NCI-H526 (cell line): ENCODE measurements at regions not wholly inside any gene's neighbourhood (a gene's known extent, or its start where the extent isn't known, plus 50 kb on each side); places are given as distances from the start of the nearest gene placed in this dataset.
A peak's percentile ranks its signal among the peaks of the same experiment; 100 is the strongest.

Source experiments
- DNase-seq, 2 experiments: peaks; one replicate each; lab custom pipeline; 2025; lab: John Stamatoyannopoulos, UW

DNA sequence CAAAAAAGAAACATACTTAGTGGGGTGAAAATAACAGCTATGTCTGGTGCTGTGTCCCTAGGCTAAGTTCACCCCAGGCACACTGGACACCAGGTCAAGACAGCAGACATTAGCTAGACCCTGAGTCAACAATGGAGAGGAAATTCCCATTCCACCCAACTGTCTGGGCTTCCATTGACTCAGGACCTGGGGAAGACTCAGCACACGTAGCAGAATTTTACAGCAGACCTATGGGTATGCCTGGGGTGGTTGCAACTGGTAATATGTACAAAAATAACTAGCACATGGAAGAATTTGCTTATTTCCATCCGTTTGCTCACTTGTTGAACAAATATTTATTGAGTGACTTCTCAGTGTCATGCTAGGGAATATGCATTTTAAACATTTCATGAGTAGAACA lies 117.0 kb downstream of the GAS1 start:
- DNase-seq: no peak

DNA sequence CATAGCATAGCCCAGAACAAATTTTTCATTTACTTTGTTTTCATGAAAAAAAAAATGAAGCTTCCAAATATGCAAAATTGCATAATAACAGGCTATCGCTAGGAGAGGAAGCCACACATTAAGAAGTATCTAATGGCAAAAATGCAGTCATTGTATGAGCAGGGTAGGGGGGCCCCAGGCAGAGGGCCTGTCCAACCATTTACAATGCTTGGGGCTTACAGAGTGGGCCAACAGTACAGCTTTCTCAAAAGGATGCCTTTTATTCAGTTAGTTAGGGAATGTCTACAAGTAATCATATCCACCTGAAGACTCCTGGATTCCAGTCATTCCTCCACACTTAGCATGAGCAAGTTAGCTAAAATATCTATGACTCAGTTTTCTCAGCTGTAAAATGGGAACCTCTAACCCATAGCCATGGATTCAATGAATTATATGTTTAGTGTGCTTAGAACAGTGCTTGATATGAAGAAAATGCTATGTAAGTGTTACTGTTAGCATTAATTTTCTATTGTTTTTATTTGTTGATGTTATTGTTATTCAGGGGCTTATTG lies 117.7 kb downstream of the GAS1 start:
- DNase-seq: no peak

DNA sequence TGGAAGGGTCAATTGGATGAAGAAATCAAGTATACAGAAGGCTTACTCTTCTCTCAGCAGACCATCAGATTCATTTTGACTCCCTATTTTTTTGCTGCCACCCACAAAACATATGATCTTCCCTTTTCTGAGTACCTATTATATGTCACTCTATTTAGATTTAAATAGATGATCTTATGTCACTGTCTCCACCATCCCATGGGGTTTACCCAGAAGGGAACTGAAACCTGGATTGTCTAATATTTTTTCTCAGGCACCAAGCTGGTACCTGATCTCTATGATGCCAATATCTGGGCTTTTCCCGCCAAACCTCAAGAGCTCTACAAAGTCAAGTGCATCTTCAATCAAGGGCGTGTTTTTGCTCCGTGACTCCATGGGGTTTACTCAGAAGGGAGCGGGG lies 118.7 kb downstream of the GAS1 start:
- no peak for DNase-seq

DNA sequence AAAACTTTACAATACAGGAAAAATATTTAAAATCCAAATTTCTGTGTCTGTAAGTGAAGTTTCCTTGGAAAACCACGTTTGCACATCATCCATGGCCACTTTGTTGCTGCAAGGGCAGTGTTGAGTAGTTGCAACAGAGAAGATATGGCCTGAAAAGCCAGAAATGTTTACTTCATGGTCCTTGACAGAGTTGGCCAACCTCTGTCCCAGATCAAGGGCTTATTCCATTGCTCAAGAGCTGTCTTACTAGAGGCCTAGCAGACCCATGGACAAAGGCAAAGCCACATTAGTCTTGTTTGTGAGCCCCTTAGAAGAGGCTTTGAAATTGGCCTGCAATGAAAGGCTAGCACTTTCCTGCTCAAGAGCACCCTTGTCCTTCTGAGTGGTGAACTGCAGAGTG lies 119.4 kb downstream of the GAS1 start:
- DNase-seq: no peak

DNA sequence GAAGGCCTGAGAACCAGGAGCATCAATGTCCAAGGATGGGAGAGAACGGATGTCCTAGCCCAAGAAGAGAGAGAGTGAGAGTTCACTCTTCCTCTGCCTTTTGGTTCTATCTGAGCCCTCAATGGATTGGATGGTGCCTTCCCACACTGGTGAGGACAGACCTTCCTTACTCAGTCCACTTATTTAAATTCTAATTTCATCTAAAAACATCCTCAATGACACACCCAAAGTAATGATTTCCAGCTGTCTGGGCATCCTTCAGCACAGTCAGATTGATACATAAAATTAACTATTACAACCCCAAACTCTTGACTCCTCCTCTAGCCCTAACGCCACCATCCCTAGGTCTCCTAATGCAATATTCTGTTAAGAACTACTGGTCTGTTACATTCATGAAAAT lies 122.0 kb downstream of the GAS1 start:
- DNase-seq: no peak

DNA sequence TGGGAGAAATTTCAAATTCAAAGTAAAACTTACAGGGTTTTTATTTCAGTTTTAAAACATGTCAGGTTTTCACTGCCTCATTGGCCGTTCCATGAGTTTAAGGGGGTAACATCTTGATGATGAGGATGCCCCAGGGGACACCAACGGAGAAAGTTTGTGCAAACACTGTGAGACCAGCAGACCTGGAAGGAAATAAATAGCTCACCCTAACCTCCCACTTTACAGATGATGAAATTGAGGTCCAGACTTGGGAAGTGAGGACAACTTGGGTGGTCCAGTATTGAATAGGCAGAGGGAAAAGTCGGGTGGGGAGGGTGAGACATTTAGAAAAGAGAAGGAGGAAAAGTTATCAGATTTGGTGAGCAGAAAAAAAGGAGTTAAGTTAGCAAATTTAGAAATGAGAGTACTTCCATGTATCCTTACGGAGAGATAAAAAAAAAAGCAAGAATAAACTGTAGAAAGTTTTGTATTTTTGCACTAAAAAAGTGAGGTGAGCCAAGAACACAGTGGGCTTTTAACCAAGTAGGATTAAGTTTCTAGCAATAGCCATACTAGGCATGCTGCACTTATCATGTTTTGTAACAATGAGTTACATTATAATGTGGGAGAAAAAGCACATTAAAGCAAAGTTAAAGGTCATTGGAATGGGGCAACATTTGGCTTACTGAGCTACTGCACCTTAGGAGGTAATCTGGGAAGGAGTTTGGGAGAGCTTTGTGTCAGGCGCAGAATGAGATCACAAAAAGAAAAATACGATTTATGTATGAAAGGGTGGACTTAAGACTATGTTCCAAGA lies 125.1 kb downstream of the GAS1 start:
- no peak for DNase-seq

DNA sequence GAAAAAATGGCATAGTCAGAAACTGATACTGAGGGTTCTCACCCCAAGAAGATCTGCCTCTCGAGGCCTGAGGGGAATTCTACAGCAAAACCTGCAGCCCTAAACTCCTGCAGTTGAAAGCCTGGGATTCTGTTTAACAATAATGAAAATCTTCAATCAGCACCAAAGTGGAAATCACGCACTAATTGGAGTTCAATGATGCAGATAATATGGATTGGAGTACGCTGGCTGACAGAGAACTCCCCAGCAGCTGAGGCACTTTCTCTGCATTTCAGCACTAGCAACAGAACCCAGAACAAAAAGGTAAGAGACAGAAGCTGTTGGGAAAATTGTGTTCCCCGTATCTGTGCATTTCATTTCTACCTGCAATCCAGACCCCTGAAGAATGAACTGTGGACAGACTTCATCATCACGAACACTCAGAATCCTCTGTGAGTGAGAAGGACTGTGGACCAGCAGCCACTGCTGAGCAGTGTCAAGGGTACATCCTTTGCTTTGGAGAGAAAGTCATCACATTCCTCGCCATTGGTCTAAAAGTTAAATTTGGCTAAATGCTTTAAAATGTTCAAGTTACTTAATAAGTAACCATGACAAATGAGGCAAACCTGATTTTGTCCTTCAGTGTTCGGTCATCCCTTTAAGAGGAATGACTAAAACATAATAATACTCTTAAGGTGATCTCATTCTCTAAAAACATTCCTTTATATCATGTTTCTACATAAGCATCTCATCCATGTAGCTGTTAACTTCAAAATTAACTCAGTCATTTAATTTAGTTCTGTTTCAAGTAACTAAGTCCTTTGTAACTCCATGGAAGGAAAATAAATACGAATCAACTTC lies 126.1 kb downstream of the GAS1 start:
- no peak for DNase-seq

DNA sequence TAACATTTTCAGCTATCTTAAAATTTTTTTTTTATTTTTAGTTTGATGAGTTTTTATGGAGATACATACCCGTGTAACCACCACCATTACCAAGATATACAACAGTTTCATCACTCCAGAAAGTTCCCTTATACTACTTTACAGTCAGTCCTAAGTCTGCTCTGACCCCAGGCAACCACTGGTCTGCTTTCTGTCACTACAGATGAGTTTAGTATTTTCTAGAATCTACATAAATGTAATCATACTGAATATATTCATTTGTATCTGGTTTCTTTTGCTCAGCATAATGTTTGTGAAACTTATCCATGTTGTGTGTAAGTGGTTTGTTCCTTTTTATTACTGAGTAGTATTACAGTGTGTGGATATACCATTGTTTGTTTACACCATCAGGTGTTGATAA lies 127.8 kb downstream of the GAS1 start:
- DNase-seq: no peak

DNA sequence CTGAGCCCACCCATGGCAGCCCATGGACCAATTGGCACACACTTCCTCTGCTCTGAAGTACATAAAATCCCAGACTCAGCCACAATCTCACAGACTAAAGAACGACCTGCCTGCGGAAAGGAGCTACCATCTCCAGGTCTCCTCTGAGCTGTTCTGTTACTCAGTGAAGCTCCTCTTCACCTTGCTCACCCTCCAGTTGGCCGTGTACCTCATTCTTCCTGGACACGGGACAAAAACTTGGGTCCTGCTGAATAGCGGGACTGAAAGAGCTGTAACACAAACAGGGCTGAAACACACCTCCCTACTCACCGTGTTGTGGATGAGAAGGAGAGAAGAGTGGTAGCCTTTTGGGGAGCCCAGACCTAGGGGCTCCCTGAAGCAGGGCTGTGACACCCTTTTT lies 128.7 kb downstream of the GAS1 start:
- DNase-seq: no peak

DNA sequence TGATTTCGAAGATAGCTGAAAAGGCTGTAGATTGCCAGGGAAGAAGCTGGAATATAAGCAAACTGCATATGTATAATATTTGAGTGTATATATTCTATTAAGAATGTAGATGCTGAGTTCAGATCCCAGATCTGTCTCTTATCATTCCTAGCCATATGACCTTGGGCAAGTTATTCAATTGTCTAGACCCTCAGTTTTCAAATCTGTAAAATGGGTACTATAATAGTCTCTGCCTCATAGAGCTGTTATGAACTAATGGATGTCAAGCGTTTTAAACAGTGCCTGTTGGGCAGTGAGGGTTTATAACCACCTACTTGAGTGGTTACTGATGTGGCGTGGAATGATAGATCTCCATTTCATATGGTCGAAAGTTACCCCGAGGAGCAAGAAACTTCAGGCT lies 130.4 kb downstream of the GAS1 start:
- no peak for DNase-seq

DNA sequence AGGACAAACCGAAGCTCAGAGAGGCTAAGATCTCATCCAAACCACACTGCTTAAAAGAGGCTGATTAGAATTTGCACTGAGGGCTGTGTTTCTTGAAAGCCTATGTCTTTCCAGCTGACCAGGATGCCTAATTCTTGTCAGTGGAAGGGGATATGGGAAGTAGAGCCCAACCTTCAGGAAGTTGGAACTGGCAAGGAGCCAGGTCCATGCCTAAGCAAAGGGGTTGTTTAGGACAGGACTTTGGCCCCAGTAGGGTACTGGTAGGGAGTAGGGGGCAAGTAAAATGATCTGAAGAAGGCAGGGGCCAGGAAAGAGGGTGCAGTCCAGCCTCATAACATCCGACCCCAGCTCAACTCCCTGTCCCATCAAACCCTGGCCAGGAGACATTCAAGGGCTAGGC lies 130.9 kb downstream of the GAS1 start:
- no peak for DNase-seq

DNA sequence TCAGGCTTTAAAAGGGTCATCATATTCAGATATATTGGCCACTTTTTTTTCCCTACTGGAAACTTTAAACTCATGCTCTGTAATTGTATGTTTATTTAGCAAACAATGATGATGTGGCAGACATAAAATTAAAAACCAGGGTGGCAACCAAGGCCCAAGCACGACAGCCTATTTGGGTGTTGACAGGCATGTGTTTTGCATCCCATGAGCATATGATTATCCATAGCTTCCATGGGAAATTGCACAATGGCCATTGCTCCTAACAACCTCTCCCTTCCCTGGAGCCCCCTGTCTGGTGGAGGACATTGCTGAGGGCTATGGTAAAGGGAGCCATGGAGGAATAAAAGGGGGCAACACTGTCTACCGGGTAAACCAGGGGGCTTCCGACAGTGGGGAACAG lies 134.7 kb downstream of the GAS1 start:
- DNase-seq: peak; percentile 11 to 48

DNA sequence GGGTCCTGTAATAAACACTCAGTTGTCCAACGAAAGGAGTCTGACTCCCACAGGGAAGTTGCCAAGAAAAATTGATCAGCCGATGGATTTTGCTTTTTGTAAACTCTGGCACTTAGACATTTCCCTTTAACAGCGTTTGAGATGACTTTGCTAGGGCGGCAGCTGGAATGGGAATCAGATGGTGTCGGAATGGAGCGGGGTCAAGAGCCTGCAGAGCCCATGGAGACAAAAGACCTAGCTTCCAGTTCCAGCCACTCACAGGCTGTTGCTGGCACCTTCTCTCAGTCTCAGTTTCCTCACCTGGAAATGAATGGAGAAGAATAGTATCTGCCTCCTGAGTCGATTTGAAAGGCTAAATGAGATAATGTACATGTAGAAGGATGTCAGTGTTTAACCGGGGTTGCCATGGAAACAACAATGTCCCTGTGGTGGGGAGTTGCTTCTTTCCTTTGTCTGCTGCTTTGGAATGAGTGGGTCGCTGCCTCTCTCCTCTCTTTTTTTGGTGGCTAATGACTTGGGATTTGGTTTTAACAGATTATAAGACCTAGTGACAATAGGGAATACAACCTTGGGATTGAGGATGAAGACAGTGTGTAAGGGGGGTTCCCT lies 137.4 kb downstream of the GAS1 start:
- DNase-seq: no peak

DNA sequence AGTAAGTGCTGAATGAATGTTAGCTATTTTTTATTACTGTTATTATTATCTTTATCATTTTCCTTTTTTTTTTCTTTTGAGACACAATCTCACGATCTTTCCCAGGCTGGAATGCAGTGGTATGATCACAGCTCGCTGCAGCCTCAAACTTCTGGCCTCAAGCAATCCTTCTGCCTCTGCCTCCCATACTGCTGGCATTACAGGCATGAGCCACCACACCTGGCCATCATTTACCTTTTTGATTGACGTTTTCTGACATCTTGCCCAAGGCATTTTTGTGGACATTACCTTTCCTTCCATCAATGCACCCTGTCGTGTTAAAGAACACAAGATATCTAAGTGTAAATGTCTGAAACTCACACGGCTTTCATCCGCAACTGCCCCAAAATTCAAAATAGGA lies 138.2 kb downstream of the GAS1 start:
- no peak for DNase-seq

DNA sequence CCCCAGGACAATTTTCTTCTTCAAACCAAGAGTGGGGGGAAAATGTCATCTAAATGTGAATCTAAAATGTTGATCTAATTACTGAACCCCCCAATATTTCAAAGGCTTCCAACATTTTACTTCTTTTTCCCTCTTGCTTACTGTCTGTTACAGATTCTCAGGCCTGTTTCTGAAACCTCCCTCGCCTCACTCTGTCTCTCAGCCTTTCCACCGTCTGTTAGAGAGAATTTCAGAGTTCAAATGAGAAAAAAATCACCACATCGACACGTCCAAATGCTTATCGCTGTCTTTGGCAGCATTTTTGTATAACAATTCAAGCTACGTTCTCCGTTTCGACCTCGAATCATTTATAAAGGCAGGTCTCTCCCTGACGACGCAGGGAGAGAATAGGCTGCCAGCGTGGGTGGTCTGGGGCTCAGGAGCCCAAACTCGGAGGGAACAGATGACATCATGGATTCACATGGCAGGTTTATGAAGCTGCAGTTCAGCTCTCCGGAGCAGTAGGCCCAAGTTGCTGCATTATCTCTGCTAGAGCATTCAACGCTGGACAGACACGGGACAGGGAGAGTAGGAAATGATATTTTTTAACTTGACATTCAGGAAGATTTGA lies 139.8 kb downstream of the GAS1 start:
- no peak for DNase-seq

DNA sequence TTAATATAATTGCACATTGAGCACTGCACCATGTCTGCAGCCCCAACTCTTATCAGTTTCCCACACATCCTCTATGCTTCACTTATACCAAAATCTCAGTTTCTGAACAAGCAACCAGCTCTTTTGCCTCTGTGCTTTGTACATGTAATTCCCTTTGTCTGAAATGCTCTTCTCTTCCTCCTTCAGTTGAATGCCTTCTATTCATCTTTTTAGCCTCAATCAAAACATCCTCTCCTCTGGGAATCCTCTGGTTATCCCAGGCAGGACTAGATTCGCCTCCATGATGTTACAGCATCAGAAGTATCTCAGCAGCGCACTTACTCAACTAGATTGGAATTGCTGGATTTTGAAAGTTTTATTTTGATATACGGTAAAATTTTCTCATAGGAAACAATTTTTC lies 143.3 kb downstream of the GAS1 start:
- no peak for DNase-seq

DNA sequence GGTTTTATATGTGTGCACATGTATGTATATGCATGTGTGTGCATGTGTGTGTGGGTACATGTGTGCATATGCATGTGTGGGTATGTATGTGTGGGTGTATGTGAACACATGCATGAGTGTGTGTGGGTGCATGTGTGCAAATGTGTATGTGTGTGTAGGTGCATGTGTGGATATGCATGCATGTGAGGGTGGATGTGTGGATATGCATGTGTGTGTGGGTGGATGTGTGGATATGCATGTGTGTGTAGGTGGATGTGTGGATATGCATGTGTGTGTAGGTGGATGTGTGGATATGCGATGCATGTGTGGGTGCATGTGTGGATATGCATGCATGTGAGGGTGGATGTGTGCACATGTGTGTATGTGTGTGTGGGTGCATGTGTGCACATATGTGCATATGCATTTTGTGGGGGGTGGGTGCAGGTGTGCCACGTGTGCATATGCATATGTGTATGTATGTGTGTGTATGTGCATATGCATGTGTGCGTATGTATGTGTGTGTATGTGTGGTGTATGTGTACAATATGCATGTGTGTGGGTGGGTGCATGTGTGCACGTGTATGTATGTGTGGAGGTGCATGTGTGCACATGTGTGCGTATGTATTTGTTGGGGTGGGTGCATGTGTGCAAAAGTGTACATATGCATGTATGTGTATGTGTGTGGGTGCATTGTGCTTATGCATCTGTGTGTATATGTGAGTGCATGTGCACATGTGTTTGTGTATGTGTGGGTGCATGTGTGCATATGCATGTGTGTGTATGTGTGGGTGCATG lies 144.2 kb downstream of the GAS1 start:
- DNase-seq: no peak

DNA sequence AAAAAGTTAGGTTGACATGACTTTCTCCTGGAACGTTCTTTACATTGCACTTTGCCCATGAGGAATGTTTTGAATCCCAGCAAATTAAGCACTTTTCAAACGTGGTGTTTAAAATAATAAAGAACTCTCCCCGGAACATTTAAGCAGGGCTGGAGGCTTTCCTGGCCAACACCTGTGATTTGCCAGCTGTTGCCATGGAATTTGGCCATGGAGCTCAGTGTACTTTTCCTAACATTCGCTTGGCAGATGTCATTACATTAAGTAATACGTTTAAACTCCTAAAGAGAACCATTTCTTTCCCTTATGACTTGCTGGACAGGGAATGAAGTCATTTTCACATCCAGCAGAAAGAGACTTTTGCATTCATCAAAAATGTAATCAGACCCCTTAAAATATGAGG lies 146.1 kb downstream of the GAS1 start:
- DNase-seq: no peak

DNA sequence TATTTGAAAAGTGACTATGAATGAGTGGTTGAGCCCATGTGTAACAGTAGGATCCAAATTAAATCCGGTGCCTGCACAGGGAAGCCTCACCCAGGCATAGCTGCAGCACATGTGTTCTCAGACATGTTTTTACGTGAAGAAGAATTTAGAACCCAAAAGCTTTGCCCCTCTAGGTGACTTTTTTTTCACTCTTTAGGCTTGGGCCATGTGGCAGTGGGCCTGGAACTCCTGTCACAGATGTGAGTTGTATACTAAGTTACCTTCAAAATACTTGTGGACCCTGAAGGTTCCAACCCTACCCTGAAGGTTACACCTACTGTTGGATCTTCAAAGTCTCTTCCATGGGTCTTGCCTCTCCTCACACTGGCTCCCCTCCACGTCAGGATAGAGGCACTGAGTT lies 146.6 kb downstream of the GAS1 start:
- DNase-seq: no peak

DNA sequence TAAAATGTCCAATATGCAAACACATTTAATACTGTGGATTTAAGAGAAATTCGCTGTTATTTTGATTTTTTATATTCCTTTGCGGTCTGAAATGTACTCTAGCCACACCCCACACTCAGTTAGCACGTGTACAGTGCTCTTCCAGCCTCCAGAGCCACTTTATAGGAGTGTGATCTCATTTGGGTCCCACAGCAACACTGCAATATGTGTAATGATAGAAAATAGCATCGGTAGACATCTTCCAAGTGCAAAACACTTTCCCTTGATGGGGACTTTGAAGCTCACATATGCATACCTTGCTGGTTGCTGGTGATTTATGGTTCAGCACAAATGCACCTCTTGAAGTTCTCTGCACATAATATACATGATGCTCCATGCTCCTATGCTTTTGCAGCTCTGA lies 148.3 kb downstream of the GAS1 start:
- no peak for DNase-seq

DNA sequence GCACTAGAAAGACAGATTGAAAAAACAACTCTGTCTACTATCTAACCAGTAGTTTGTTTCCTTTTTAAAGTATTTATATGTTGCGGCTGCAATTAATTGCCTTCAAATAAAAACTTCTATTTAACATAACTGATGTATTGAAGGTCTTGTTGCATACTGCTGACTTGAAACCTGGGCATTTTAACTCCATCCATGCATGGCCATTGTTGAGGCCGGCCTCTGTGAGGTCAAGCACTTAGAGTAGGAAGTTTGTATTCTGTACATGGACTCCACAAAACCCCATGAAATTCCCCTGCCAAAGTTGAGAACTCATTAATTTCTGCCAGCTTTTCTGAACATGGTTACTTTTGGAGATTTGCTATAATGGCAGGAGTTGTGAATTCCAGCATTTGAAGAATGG lies 150.6 kb downstream of the GAS1 start:
- no peak for DNase-seq
